ENCODE measurements at regions not wholly inside any gene's neighbourhood (a gene's known extent, or its start where the extent isn't known, plus 50 kb on each side); places are given as distances from the start of the nearest gene placed in this dataset.

- RAD21 ChIA-PET (ENCODE audit: unreplicated experiment) = no interaction called here
- ATAC-seq = no peak
- Histone ChIP-seq H2AFZ (ENCODE audit: control insufficient read depth, low read depth, low read length) (no peak overlapping the region), H3K4me3 (no peak overlapping the region), H3K4me1 (ENCODE audit: control insufficient read depth, insufficient read depth, low read length) (no peaks in the 10 kb centered on the region), H3K4me2 (ENCODE audit: control insufficient read depth, insufficient read depth) (no peak overlapping the region), H3K27me3 (replicated peaks in 1 of 2; ENCODE audit: control insufficient read depth in 2 of 2, insufficient read depth in 2 of 2, low read length in 1 of 2) (no peaks in the 10 kb centered on the region), H3K36me3 (ENCODE audit: control insufficient read depth in 2 of 2, insufficient read depth in 2 of 2, low read length in 1 of 2) (no peaks in the 10 kb centered on the region), H3K27ac (ENCODE audit: control insufficient read depth, insufficient read depth) (no peak overlapping the region), H3K9me3 (replicated peaks; ENCODE audit: control insufficient read depth, insufficient read depth, low read length) (no peaks in the 10 kb centered on the region), H3K9ac (ENCODE audit: control insufficient read depth, insufficient read depth, low read length) (no peak overlapping the region), H4K20me1 (ENCODE audit: control insufficient read depth, insufficient read depth) (no peaks in the 10 kb centered on the region), H3K79me2 (ENCODE audit: control insufficient read depth, insufficient read depth, low read length) (no peaks in the 10 kb centered on the region)
- FAIRE-seq = no peak
- SMC1A ChIA-PET (ENCODE audit: uncharacterized antibody, unreplicated experiment) = no interaction called here
- no peak for DNase-seq (ENCODE audit: low read depth, low spot score)
- CTCF ChIA-PET = interaction anchor here (1.1 kb wide), 1 partner anchor 142 kb away, joined by 3 read pairs; no protein-coding TSS in a partner anchor
- intact Hi-C loops (cut with micrococcal nuclease; ENCODE audit: unreplicated experiment) = loop anchor here (5.0 kb wide), 1 partner anchor 118 kb away; no protein-coding TSS in a partner anchor
- in situ Hi-C loops (cut with MboI) = no loop called here
- POLR2A ChIA-PET = no interaction called here
- 50% methylated on average over 13 of the region's 13 CpGs for WGBS (ENCODE audit: insufficient coverage, insufficient replicate concordance, low lambda C conversion rate, missing lambda C conversion rate)
- TF ChIP-seq DPF2 (IDR thresholded peaks at IDR 0.05) = no peak
- no peak for TF ChIP-seq RCOR1 (conservative IDR thresholded peaks at IDR 0.05; ENCODE audit: low read depth, low read length)
- TF ChIP-seq ETV6 (conservative IDR thresholded peaks at IDR 0.05 in 1 of 2, IDR thresholded peaks at IDR 0.05 in 1 of 2; ENCODE audit: borderline replicate concordance in 1 of 2, low read depth in 1 of 2) = no peak
- no peak for TF ChIP-seq BCLAF1 (IDR thresholded peaks at IDR 0.05)
- no peak for TF ChIP-seq NRF1 (conservative IDR thresholded peaks at IDR 0.05; ENCODE audit: low read depth, low read length)
- no peak for TF ChIP-seq ZNF687 (IDR thresholded peaks at IDR 0.05)
- no peak for TF ChIP-seq BMI1 (IDR thresholded peaks at IDR 0.05; ENCODE audit: borderline replicate concordance)
- no peak for TF ChIP-seq GATAD2B (conservative IDR thresholded peaks at IDR 0.05; ENCODE audit: low read depth)
- TF ChIP-seq NFXL1 (IDR thresholded peaks at IDR 0.05; ENCODE audit: borderline replicate concordance) = no peak
- BruUV-seq (replicated peaks) = no TSS peak
Observed at GRCh38 chr4:162640152-162640551, 476.4 kb upstream of the FSTL5 start.

Measured in GM12878 (cell line).